GM23338 (cell line): ENCODE measurements at regions not wholly inside any gene's neighbourhood (a gene's known extent, or its start where the extent isn't known, plus 50 kb on each side); places are given as distances from the start of the nearest gene placed in this dataset.

Source experiments
- ATAC-seq: fragments of 200-7000 bp; cut with Tn5 transposase; 3 replicates; pipeline ENCODE4 v1.9.1; 2020
- DNase-seq: peaks from one replicate; pipeline ENCODE4 v3.0.0-alpha.2; 2015; ENCODE audit warnings: low spot score
- H2AFZ ChIP-seq: fragments of 200-600 bp; sonication (generic); 2 replicates; pipeline ENCODE4 v1.8.0; 2016; ENCODE audit warnings: antibody characterized with exemption, mild to moderate bottlenecking, moderate library complexity
- H3F3A ChIP-seq: fragments of 200-600 bp; sonication (generic); replicated peaks from 2 replicates; pipeline ENCODE4 v1.8.0; 2017; ENCODE audit warnings: antibody characterized with exemption, mixed run types, low read depth
- H3K27ac ChIP-seq: fragments of 200-600 bp; sonication (generic); 2 replicates; pipeline ENCODE4 v1.6.1; 2016; ENCODE audit warnings: low read depth
- H3K27me3 ChIP-seq: fragments of 200-600 bp; sonication (generic); 2 replicates; pipeline ENCODE4 v1.8.0; 2016; ENCODE audit warnings: mild to moderate bottlenecking, mixed run types, moderate library complexity; ENCODE audit not compliant: insufficient read depth
- H3K36me3 ChIP-seq: fragments of 200-600 bp; sonication (generic); 2 replicates; pipeline ENCODE4 v1.8.0; 2016; ENCODE audit warnings: mild to moderate bottlenecking; ENCODE audit not compliant: insufficient read depth
- H3K4me1 ChIP-seq: fragments of 200-600 bp; sonication (generic); 2 replicates; pipeline ENCODE4 v1.8.0; 2016; ENCODE audit warnings: mild to moderate bottlenecking, moderate library complexity; ENCODE audit not compliant: insufficient read depth
- H3K4me2 ChIP-seq: fragments of 200-600 bp; sonication (generic); 2 replicates; pipeline ENCODE4 v1.7.1; 2017; ENCODE audit warnings: mixed run types
- H3K4me3 ChIP-seq: fragments of 200-600 bp; sonication (generic); 2 replicates; pipeline ENCODE4 v1.6.1; 2016; ENCODE audit warnings: mixed run types
- H3K79me2 ChIP-seq: fragments of 200-600 bp; sonication (generic); replicated peaks from 2 replicates; pipeline ENCODE4 v1.8.0; 2017; ENCODE audit warnings: mild to moderate bottlenecking; ENCODE audit not compliant: insufficient read depth
- H3K9me2 ChIP-seq: fragments of 200-600 bp; sonication (generic); 2 replicates; pipeline ENCODE4 v1.8.0; 2017; ENCODE audit not compliant: insufficient read depth
- H4K20me1 ChIP-seq: fragments of 200-600 bp; sonication (generic); replicated peaks from 2 replicates; pipeline ENCODE4 v1.8.0; 2017; ENCODE audit warnings: mild to moderate bottlenecking; ENCODE audit not compliant: insufficient read depth
- H3K27ac Mint-ChIP-seq: 2 replicates; pipeline ENCODE4 v1.8.0; 2020; ENCODE audit warnings: inconsistent platforms, mild to moderate bottlenecking, moderate library complexity, mixed read lengths
- H3K27me3 Mint-ChIP-seq: 3 replicates; pipeline ENCODE4 v1.8.0; 2022; ENCODE audit warnings: low read depth, mild to moderate bottlenecking, moderate library complexity, mixed read lengths, inconsistent platforms; ENCODE audit not compliant: insufficient read depth, poor library complexity
- H3K36me3 Mint-ChIP-seq: 3 replicates; pipeline ENCODE4 v1.8.0; 2021; ENCODE audit warnings: low read depth, mild to moderate bottlenecking, inconsistent platforms, moderate library complexity, mixed read lengths
- H3K4me1 Mint-ChIP-seq: 3 replicates; pipeline ENCODE4 v1.8.0; 2020; ENCODE audit warnings: mild to moderate bottlenecking, inconsistent platforms, mixed read lengths
- H3K4me3 Mint-ChIP-seq: 3 replicates; pipeline ENCODE4 v1.8.0; 2021; ENCODE audit warnings: moderate library complexity, mild to moderate bottlenecking, inconsistent platforms, mixed read lengths
- H3K9me3 Mint-ChIP-seq: 3 replicates; pipeline ENCODE4 v1.8.0; 2020; ENCODE audit warnings: moderate library complexity, mild to moderate bottlenecking, inconsistent platforms, mixed read lengths
- CREB1 ChIP-seq: fragments of 250-450 bp; sonication (Bioruptor Pico); IDR thresholded peaks from 2 replicates; pipeline ENCODE4 v1.5.0; 2020; ENCODE audit warnings: low read depth, mild to moderate bottlenecking, moderate library complexity
- EZH2 ChIP-seq: fragments of 200-600 bp; sonication (generic); IDR thresholded peaks from one replicate; pipeline ENCODE4 v1.8.0; 2017; ENCODE audit warnings: antibody characterized with exemption, mild to moderate bottlenecking, low read depth; ENCODE audit not compliant: unreplicated experiment
- EZH2phosphoT487 ChIP-seq: fragments of 200-600 bp; sonication (generic); IDR thresholded peaks from one replicate; pipeline ENCODE4 v1.8.1; 2018; ENCODE audit warnings: antibody characterized with exemption; ENCODE audit not compliant: unreplicated experiment
- JUNB ChIP-seq: IDR thresholded peaks from one replicate; pipeline ENCODE4 v1.6.1; 2016; ENCODE audit warnings: antibody characterized with exemption; ENCODE audit not compliant: unreplicated experiment
- NANOG ChIP-seq: IDR thresholded peaks from 2 replicates; pipeline ENCODE4 v1.6.1; 2016; ENCODE audit warnings: antibody characterized with exemption, borderline replicate concordance
- POLR2AphosphoS5 ChIP-seq: IDR thresholded peaks from 2 replicates; pipeline ENCODE4 v1.6.1; 2016; ENCODE audit warnings: antibody characterized with exemption, low read depth
- STAT1 ChIP-seq: IDR thresholded peaks from one replicate; pipeline ENCODE4 v1.6.1; 2016; ENCODE audit warnings: antibody characterized with exemption; ENCODE audit not compliant: unreplicated experiment
- ZNF114 ChIP-seq: fragments of 250-450 bp; sonication (Bioruptor Pico); IDR thresholded peaks from 2 replicates; pipeline ENCODE4 v1.5.0; 2020; ENCODE audit warnings: mild to moderate bottlenecking, moderate library complexity
- ZNF331 ChIP-seq: fragments of 250-450 bp; sonication (Bioruptor Pico); IDR thresholded peaks from 2 replicates; pipeline ENCODE4 v1.5.0; 2020; ENCODE audit warnings: low read depth, mild to moderate bottlenecking, moderate library complexity
- TF ChIP-seq, protein P1 (sequence below): fragments of 250-450 bp; sonication (Bioruptor Pico); IDR thresholded peaks from 2 replicates; pipeline ENCODE4 v1.5.0; 2020; ENCODE audit warnings: mild to moderate bottlenecking, moderate library complexity
- TF ChIP-seq, protein P2 (sequence below), 2 experiments: fragments of 200-600 bp in 1 of 2; sonication (generic) in 1 of 2; conservative IDR thresholded peaks; 2 replicates each; pipeline versions ENCODE4 v1.5.1 to v1.6.1; 2016 to 2017; ENCODE audit warnings: antibody characterized with exemption in 2 of 2, low read depth in 2 of 2, mild to moderate bottlenecking in 2 of 2, moderate library complexity in 1 of 2
- TF ChIP-seq, protein P3 (sequence below): IDR thresholded peaks from one replicate; pipeline ENCODE4 v1.6.1; 2018; ENCODE audit warnings: antibody characterized with exemption; ENCODE audit not compliant: unreplicated experiment
- TF ChIP-seq, protein P4 (sequence below): IDR thresholded peaks from 2 replicates; pipeline ENCODE4 v1.6.1; 2016; ENCODE audit warnings: antibody characterized with exemption

DNA sequence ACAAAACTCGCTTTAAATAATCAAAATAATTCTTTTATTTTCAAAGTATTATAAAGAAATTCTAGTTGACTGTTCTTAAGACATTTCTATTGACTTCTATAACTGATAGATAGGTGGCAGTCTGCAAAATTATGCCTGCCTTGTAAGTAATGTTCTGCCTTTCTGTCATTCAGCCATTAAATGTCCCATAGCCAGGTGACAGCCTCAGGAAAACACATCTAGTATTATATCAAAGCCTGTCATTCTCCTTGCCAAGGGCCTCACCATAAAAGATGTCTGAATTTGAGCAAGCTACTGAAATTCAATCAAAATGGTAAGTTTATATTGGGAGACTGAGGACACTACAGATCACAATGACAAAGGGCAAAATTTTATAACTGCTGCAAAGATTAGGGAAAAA lies 170.4 kb upstream of the COX7C start:
- Mint-ChIP-seq H3K27ac (no peak overlapping the region), H3K27me3 (no peaks in the 10 kb centered on the region), H3K9me3 (no peaks in the 10 kb centered on the region), H3K4me1 (no peaks in the 10 kb centered on the region), H3K4me3 (no peak overlapping the region), H3K36me3 (no peaks in the 10 kb centered on the region)
- Histone ChIP-seq H3K9me2 (no peaks in the 10 kb centered on the region), H3K4me2 (no peak overlapping the region), H3K27ac (no peak overlapping the region), H3K36me3 (no peaks in the 10 kb centered on the region), H4K20me1 (no peaks in the 10 kb centered on the region), H2AFZ (no peak overlapping the region), H3F3A (no peaks in the 10 kb centered on the region), H3K79me2 (no peaks in the 10 kb centered on the region), H3K4me1 (no peaks in the 10 kb centered on the region), H3K4me3 (no peak overlapping the region), H3K27me3 (no peaks in the 10 kb centered on the region)
- ATAC-seq (no peak), DNase-seq (no peak)
- TF ChIP-seq, protein P1, sequence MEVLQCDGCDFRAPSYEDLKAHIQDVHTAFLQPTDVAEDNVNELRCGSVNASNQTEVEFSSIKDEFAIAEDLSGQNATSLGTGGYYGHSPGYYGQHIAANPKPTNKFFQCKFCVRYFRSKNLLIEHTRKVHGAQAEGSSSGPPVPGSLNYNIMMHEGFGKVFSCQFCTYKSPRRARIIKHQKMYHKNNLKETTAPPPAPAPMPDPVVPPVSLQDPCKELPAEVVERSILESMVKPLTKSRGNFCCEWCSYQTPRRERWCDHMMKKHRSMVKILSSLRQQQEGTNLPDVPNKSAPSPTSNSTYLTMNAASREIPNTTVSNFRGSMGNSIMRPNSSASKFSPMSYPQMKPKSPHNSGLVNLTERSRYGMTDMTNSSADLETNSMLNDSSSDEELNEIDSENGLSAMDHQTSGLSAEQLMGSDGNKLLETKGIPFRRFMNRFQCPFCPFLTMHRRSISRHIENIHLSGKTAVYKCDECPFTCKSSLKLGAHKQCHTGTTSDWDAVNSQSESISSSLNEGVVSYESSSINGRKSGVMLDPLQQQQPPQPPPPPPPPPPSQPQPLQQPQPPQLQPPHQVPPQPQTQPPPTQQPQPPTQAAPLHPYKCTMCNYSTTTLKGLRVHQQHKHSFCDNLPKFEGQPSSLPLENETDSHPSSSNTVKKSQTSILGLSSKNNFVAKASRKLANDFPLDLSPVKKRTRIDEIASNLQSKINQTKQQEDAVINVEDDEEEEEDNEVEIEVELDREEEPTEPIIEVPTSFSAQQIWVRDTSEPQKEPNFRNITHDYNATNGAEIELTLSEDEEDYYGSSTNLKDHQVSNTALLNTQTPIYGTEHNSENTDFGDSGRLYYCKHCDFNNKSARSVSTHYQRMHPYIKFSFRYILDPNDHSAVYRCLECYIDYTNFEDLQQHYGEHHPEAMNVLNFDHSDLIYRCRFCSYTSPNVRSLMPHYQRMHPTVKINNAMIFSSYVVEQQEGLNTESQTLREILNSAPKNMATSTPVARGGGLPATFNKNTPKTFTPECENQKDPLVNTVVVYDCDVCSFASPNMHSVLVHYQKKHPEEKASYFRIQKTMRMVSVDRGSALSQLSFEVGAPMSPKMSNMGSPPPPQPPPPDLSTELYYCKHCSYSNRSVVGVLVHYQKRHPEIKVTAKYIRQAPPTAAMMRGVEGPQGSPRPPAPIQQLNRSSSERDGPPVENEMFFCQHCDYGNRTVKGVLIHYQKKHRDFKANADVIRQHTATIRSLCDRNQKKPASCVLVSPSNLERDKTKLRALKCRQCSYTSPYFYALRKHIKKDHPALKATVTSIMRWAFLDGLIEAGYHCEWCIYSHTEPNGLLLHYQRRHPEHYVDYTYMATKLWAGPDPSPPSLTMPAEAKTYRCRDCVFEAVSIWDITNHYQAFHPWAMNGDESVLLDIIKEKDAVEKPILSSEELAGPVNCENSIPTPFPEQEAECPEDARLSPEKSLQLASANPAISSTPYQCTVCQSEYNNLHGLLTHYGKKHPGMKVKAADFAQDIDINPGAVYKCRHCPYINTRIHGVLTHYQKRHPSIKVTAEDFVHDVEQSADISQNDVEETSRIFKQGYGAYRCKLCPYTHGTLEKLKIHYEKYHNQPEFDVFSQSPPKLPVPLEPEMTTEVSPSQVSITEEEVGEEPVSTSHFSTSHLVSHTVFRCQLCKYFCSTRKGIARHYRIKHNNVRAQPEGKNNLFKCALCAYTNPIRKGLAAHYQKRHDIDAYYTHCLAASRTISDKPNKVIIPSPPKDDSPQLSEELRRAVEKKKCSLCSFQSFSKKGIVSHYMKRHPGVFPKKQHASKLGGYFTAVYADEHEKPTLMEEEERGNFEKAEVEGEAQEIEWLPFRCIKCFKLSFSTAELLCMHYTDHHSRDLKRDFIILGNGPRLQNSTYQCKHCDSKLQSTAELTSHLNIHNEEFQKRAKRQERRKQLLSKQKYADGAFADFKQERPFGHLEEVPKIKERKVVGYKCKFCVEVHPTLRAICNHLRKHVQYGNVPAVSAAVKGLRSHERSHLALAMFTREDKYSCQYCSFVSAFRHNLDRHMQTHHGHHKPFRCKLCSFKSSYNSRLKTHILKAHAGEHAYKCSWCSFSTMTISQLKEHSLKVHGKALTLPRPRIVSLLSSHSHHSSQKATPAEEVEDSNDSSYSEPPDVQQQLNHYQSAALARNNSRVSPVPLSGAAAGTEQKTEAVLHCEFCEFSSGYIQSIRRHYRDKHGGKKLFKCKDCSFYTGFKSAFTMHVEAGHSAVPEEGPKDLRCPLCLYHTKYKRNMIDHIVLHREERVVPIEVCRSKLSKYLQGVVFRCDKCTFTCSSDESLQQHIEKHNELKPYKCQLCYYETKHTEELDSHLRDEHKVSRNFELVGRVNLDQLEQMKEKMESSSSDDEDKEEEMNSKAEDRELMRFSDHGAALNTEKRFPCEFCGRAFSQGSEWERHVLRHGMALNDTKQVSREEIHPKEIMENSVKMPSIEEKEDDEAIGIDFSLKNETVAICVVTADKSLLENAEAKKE (CRISPR knock-in tag), result no peak
- TF ChIP-seq, protein P2, sequence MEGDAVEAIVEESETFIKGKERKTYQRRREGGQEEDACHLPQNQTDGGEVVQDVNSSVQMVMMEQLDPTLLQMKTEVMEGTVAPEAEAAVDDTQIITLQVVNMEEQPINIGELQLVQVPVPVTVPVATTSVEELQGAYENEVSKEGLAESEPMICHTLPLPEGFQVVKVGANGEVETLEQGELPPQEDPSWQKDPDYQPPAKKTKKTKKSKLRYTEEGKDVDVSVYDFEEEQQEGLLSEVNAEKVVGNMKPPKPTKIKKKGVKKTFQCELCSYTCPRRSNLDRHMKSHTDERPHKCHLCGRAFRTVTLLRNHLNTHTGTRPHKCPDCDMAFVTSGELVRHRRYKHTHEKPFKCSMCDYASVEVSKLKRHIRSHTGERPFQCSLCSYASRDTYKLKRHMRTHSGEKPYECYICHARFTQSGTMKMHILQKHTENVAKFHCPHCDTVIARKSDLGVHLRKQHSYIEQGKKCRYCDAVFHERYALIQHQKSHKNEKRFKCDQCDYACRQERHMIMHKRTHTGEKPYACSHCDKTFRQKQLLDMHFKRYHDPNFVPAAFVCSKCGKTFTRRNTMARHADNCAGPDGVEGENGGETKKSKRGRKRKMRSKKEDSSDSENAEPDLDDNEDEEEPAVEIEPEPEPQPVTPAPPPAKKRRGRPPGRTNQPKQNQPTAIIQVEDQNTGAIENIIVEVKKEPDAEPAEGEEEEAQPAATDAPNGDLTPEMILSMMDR (conservative IDR thresholded peaks at IDR 0.05; ENCODE audit: low read depth in 2 of 2), result no peak
- TF ChIP-seq EZH2 (no peak), ZNF331 (CRISPR knock-in tag) (no peak), STAT1 (no peak), JUNB (no peak), POLR2AphosphoS5 (no peak), NANOG (no peak), CREB1 (CRISPR knock-in tag) (no peak), EZH2phosphoT487 (no peak), ZNF114 (CRISPR knock-in tag) (no peak)
- TF ChIP-seq, protein P3, sequence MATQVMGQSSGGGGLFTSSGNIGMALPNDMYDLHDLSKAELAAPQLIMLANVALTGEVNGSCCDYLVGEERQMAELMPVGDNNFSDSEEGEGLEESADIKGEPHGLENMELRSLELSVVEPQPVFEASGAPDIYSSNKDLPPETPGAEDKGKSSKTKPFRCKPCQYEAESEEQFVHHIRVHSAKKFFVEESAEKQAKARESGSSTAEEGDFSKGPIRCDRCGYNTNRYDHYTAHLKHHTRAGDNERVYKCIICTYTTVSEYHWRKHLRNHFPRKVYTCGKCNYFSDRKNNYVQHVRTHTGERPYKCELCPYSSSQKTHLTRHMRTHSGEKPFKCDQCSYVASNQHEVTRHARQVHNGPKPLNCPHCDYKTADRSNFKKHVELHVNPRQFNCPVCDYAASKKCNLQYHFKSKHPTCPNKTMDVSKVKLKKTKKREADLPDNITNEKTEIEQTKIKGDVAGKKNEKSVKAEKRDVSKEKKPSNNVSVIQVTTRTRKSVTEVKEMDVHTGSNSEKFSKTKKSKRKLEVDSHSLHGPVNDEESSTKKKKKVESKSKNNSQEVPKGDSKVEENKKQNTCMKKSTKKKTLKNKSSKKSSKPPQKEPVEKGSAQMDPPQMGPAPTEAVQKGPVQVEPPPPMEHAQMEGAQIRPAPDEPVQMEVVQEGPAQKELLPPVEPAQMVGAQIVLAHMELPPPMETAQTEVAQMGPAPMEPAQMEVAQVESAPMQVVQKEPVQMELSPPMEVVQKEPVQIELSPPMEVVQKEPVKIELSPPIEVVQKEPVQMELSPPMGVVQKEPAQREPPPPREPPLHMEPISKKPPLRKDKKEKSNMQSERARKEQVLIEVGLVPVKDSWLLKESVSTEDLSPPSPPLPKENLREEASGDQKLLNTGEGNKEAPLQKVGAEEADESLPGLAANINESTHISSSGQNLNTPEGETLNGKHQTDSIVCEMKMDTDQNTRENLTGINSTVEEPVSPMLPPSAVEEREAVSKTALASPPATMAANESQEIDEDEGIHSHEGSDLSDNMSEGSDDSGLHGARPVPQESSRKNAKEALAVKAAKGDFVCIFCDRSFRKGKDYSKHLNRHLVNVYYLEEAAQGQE, result no peak
- TF ChIP-seq, protein P4, sequence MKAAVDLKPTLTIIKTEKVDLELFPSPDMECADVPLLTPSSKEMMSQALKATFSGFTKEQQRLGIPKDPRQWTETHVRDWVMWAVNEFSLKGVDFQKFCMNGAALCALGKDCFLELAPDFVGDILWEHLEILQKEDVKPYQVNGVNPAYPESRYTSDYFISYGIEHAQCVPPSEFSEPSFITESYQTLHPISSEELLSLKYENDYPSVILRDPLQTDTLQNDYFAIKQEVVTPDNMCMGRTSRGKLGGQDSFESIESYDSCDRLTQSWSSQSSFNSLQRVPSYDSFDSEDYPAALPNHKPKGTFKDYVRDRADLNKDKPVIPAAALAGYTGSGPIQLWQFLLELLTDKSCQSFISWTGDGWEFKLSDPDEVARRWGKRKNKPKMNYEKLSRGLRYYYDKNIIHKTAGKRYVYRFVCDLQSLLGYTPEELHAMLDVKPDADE, result no peak
